Stimulated activated memory B cell treated with anti-CD40 and anti-IgM and Interleukin-4, amounts not matched to agents 10 μg/mL and 1 μg/mL and 100 μg/mL, for 72 hours (primary cell): ENCODE measurements at regions not wholly inside any gene's neighbourhood (a gene's known extent, or its start where the extent isn't known, plus 50 kb on each side); places are given as distances from the start of the nearest gene placed in this dataset.

Experiments
- ATAC-seq: fragments of 150-1000 bp; cut with Tn5 transposase; 2 replicates; pipeline ENCODE4 v1.10.0; 2021
- H3K27ac Mint-ChIP-seq: one replicate; pipeline ENCODE4 v1.8.0; 2022; ENCODE audit warnings: mild to moderate bottlenecking, mixed read lengths
- H3K27me3 Mint-ChIP-seq: one replicate; pipeline ENCODE4 v1.8.0; 2022; ENCODE audit warnings: mixed read lengths
- H3K36me3 Mint-ChIP-seq: one replicate; pipeline ENCODE4 v1.8.0; 2022; ENCODE audit warnings: mixed read lengths
- H3K4me1 Mint-ChIP-seq: one replicate; pipeline ENCODE4 v1.8.0; 2022; ENCODE audit warnings: mixed read lengths
- H3K4me3 Mint-ChIP-seq: one replicate; pipeline ENCODE4 v1.8.0; 2022; ENCODE audit warnings: mild to moderate bottlenecking, moderate library complexity, mixed read lengths
- H3K9me3 Mint-ChIP-seq: one replicate; pipeline ENCODE4 v1.8.0; 2022; ENCODE audit warnings: mixed read lengths

DNA sequence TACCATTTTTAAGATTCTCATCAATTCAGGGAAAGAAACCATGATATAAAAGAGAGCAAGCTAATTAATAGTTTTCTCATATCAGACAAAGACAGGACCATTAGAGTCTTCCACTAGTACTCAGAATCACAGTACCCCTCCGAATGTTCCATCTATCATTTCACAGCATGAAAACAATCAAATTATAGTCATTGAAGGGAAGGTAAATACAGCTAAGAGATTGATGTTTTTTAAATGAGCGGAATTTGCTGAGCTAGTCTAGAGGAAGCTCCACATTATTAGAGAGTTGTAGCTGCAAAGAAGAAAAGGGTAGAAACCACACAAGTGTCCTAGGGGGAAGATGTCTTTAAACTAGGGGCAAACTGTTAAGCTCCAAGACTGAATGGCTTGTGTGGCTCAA, 808.9 kb downstream of the CDH11 start:
- no peak overlapping the region for H3K27ac Mint-ChIP-seq
- H3K9me3 Mint-ChIP-seq = peaks cover 18% of the 10 kb centered on the region
- no peaks in the 10 kb centered on the region for H3K36me3 Mint-ChIP-seq
- H3K4me3 Mint-ChIP-seq = no peak overlapping the region
- H3K4me1 Mint-ChIP-seq = no peaks in the 10 kb centered on the region
- ATAC-seq = no peak
- H3K27me3 Mint-ChIP-seq = no peaks in the 10 kb centered on the region

DNA sequence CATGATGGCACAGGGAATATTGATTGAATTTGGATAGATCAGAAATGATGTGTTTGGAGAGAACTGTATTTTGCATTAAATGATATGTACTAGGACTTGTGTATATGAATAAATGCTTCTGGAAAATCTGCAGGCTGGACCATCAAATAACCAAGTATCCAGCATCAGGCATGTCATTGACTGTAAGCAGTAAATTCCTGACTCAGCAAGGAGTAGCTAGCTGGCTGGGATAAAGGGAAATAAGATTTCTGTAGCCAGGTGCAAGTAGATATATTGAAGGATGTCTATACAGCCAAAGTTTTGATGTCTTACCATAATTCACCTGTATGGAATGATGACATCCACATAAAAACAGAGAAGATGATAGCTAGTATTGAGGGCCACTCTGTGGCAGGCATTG, 809.6 kb downstream of the CDH11 start:
- H3K36me3 Mint-ChIP-seq = no peaks in the 10 kb centered on the region
- H3K4me1 Mint-ChIP-seq = no peaks in the 10 kb centered on the region
- no peak for ATAC-seq
- H3K9me3 Mint-ChIP-seq = peaks cover 24% of the 10 kb centered on the region
- no peak overlapping the region for H3K27ac Mint-ChIP-seq
- no peak overlapping the region for H3K4me3 Mint-ChIP-seq
- H3K27me3 Mint-ChIP-seq = no peaks in the 10 kb centered on the region

DNA sequence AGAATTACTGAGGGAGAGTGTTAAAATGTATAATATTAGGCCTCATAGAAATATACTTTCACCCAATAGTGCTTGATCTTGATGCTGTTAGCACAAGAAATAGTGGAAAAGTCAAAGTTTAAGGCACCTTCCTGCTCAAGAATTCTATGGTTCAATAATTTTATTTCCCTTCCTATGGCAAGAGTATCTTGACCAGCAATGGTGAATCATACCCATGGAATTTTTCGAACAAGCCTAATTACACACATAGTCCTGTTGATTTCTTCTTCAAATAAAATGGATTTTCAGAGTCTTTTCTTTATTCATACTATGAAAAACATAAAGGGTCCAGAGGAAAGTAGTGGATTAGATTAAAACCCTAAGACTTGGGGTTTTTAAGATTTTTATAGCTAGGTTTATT, 810.6 kb downstream of the CDH11 start:
- no peak for ATAC-seq
- Mint-ChIP-seq H3K27ac (no peak overlapping the region), H3K9me3 (peaks cover 30% of the 10 kb centered on the region)

DNA sequence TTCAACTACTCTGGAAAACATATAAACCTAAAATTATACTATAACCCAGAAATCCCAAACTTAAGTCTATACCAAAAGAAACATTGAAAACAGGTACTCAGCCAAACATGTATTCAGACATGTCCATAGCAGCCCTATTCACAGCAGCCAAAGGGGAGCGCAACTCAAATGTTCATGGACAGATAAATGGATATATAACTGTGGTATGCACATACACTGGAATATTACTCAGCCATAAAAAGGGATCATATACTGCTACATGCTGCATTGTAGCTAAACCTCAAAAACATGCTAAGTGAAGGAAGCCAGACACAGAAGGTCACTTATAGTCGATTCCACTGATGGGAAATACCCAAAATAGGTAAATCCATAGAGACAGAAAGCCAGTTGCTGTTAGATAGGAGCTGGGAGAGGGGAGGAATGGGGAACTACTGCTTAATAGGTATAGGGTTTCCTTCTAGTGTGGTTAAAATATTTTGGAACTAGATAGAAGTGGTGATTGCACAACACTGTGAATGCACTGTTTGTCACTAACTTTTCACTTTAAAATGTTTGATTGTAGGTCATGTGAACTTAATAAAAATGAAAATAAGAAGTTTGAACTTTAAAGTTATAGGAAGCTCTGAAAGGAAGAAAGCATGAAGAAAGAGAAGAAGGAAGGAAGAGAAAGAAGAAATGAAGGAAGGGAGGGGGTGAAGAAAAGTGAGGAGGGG, 812.3 kb downstream of the CDH11 start:
- H3K36me3 Mint-ChIP-seq = no peaks in the 10 kb centered on the region
- no peaks in the 10 kb centered on the region for H3K4me1 Mint-ChIP-seq
- ATAC-seq = no peak
- no peak overlapping the region for H3K27ac Mint-ChIP-seq
- peaks cover 30% of the 10 kb centered on the region for H3K9me3 Mint-ChIP-seq
- H3K27me3 Mint-ChIP-seq = no peaks in the 10 kb centered on the region
- no peak overlapping the region for H3K4me3 Mint-ChIP-seq

More for the DNA sequence above, 810.6 kb downstream of the CDH11 start:
- Mint-ChIP-seq H3K36me3 (no peaks in the 10 kb centered on the region), H3K4me1 (no peaks in the 10 kb centered on the region), H3K27me3 (no peaks in the 10 kb centered on the region), H3K4me3 (no peak overlapping the region)

DNA sequence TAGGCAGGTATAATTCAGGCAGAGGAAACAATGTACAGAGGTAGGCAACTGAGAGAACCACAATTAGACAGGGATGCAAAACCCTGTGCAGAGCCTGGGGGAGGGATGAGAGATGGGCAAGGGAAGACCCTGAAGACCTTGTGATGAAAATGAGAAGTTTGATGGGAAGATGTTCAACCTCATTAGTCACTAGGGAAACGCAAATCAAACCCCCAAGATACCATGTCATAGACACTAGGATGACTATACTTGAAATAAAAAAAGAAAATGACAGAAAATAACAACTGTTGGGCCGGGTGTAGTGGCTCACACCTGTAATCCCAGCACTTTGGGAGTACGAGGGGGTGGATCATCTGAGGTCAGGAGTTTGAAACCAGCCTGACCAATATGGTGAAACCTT, 813.1 kb downstream of the CDH11 start:
- Mint-ChIP-seq H3K4me1 (no peaks in the 10 kb centered on the region), H3K27me3 (no peaks in the 10 kb centered on the region), H3K9me3 (peaks cover 28% of the 10 kb centered on the region), H3K36me3 (no peaks in the 10 kb centered on the region), H3K4me3 (no peak overlapping the region), H3K27ac (no peak overlapping the region)
- ATAC-seq = no peak

DNA sequence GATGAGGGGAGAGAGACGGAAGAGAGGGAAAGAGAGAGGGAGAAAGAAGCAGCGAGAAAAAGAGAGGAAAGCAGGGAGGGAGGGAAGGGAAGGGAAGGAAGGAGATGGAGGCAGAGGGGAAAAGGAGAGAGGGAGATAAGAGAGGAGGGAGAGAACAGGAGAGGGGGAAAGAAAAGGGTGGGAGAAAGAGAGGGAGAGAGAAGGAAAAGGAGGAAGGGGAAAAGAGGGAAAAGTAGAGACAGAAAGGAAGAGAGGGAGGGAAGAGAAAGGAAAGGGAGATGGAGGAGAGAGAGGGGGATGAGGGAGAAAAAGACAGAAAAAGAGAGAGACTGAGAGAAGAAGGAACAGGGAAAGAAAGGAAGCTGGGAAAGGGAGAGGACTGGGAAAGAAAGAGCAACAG, 814.4 kb downstream of the CDH11 start:
- Mint-ChIP-seq H3K4me3 (no peak overlapping the region), H3K4me1 (no peaks in the 10 kb centered on the region), H3K27me3 (no peaks in the 10 kb centered on the region), H3K36me3 (no peaks in the 10 kb centered on the region), H3K9me3 (peaks cover 23% of the 10 kb centered on the region), H3K27ac (no peak overlapping the region)
- no peak for ATAC-seq

DNA sequence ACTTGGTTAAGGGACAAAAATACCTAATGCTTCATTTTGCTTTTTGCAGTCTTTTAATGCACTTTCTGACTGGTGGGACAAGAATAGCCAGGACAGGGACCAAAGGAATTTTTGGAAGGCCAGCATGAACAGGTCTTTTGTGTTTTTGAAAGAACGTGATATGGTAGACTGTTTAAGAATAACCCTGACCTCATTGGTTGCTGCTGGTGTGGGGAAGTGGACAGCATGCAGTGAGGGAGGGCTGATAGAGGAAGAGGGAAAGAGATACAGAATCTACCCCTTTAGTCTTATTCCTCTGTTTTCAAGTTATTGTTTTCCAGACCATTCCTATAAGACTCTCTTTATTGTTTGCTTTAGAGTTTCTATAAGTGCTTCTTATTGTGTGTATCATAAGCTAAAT, 816.2 kb downstream of the CDH11 start:
- no peaks in the 10 kb centered on the region for H3K4me1 Mint-ChIP-seq

DNA sequence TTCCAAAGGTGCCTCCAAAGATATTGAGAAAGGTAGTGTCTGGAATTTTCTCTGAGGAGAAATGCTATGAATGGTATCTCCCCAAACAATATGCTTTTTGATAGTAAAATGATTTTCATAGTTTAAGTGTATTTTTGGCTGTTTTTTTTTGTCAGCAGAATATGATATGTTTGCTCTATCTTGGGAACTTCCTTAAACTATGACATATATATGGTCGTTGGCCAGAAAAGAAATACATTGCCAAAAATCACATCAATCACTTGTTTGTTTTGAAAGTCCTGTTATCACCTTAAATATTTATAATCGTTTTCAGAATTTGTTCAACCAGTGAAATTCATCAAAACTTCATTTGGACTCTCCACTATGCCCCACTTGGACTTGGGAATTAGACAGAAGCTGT, 816.9 kb downstream of the CDH11 start:
- Mint-ChIP-seq H3K36me3 (no peaks in the 10 kb centered on the region), H3K27me3 (no peaks in the 10 kb centered on the region), H3K27ac (no peak overlapping the region), H3K4me3 (no peak overlapping the region), H3K4me1 (no peaks in the 10 kb centered on the region), H3K9me3 (peaks cover 21% of the 10 kb centered on the region)
- no peak for ATAC-seq

More for the DNA sequence above, 816.2 kb downstream of the CDH11 start:
- Mint-ChIP-seq H3K36me3 (no peaks in the 10 kb centered on the region), H3K4me3 (no peak overlapping the region), H3K27me3 (no peaks in the 10 kb centered on the region), H3K27ac (no peak overlapping the region), H3K9me3 (peaks cover 23% of the 10 kb centered on the region)
- no peak for ATAC-seq

DNA sequence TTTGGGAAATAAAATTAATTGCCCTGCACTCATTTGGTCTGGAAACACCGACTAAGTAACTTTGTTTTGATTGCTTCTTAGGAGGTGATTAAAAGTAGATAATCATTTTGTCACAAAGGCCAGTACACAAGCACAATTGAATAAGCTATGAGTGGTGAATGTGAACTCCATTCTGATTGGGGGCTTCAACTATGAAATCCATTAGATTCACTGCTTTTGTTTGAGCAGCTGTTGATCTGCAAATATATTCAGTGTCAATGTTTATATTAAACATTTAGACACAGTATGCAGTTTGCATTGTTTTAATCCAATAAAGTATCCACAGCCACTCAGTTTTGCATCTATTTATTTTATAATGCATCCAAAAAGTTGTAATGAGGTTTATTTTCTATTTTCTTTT, 817.5 kb downstream of the CDH11 start:
- H3K27me3 Mint-ChIP-seq = no peaks in the 10 kb centered on the region
- ATAC-seq = no peak
- H3K9me3 Mint-ChIP-seq = peaks cover 16% of the 10 kb centered on the region
- H3K4me3 Mint-ChIP-seq = no peak overlapping the region
- no peak overlapping the region for H3K27ac Mint-ChIP-seq
- H3K4me1 Mint-ChIP-seq = no peaks in the 10 kb centered on the region
- H3K36me3 Mint-ChIP-seq = no peaks in the 10 kb centered on the region

DNA sequence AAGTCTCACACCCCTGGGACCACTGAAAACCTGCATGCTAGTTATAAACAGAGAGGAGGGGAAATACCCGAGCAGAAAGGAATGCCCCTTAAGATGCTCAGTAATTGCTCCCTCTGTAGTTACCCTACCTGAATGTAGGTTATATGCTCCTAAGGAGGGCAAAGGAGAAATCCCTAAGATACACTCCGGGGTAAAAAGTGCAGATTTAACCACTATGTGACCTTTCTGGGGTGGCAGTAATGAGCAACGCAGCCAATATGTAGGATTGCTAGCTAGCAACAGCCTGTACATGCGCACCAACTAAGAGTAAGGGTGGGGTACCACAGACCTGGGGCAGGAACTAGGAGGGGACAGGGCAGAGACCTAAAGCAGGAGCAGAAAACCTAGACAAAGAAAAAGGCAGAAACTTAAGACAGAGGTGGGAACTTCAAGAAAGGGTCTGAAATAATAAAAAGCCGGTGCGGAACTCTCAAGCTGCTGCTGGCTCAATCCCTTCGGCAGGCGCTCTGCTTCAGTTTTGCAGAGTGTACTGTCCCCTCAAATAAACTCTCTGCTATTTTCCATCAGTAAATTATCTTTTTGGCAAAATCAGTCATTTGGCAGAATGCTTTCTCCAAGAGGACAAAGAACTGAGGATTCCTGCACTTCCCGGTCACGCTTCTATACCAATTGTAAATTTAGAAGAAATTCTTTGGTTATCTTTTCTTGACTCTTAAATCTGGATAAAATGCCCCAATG, 823.8 kb downstream of the CDH11 start:
- no peak overlapping the region for H3K27ac Mint-ChIP-seq
- no peaks in the 10 kb centered on the region for H3K36me3 Mint-ChIP-seq
- no peaks in the 10 kb centered on the region for H3K4me1 Mint-ChIP-seq
- ATAC-seq = no peak
- H3K4me3 Mint-ChIP-seq = no peak overlapping the region
- no peaks in the 10 kb centered on the region for H3K27me3 Mint-ChIP-seq
- peaks cover 6% of the 10 kb centered on the region for H3K9me3 Mint-ChIP-seq

DNA sequence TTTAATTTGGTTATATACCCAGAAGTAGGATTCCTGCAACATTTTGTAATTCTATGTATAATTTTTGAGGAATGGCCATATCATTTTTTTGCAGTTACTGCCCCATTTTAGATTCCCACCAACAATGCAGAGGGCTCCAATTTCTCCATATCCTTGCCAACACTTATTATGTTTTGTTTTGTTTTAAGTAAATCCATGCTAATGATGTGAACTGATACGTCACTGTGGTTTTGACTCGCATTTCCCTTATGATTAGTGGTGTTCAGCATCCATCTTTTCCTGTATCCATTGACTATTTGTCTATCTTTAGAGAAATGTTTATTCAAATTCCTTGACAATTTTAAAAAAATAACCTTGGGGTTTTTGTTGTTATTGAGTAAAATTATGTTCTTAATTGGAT, 826.4 kb downstream of the CDH11 start:
- Mint-ChIP-seq H3K27me3 (no peaks in the 10 kb centered on the region), H3K4me1 (no peaks in the 10 kb centered on the region), H3K27ac (no peak overlapping the region), H3K4me3 (no peak overlapping the region), H3K36me3 (no peaks in the 10 kb centered on the region), H3K9me3 (peaks cover 8% of the 10 kb centered on the region)
- no peak for ATAC-seq

DNA sequence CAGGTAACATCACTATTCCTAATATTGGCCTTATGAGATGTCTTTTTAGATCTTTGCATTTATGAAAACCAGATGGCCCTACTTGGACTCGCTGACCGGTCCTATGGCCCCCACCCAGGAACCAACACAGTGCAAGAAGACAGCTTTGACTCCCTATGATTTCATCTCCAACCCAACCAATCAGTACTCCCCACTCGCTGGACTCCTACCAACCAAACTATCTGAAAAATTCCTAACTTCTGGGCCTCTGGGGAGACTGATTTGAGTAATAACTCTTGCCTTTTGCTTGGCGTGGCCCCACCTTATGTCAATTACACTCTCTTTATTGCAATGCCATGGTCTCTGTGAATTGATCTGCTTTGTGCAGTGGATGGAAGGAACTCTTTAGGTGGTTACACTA, 828.9 kb downstream of the CDH11 start:
- no peak overlapping the region for H3K4me3 Mint-ChIP-seq
- H3K27me3 Mint-ChIP-seq = no peaks in the 10 kb centered on the region
- peaks cover 11% of the 10 kb centered on the region for H3K9me3 Mint-ChIP-seq
- no peak overlapping the region for H3K27ac Mint-ChIP-seq
- no peaks in the 10 kb centered on the region for H3K36me3 Mint-ChIP-seq
- no peak for ATAC-seq
- no peaks in the 10 kb centered on the region for H3K4me1 Mint-ChIP-seq

DNA sequence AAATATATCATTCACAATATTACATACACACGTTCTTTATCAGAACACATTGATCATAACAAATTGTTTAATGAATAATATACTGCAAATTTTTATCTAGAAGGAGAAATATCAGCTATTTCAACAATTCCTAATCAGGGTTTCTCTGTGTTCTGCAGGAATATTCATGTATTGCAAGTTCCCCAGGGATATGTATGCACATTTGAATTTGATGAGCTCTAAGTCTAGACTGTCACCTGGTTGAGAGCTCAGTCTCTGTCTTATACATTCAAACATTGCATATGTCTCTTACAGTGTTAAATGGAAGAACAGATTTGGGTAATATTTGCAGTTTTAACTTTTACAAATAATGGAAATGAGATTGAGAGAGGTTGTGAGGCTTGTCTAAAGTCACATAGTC, 829.7 kb downstream of the CDH11 start:
- no peak overlapping the region for H3K4me3 Mint-ChIP-seq
- H3K27me3 Mint-ChIP-seq = no peaks in the 10 kb centered on the region
- no peaks in the 10 kb centered on the region for H3K4me1 Mint-ChIP-seq
- ATAC-seq = no peak
- H3K9me3 Mint-ChIP-seq = peaks cover 6% of the 10 kb centered on the region
- H3K36me3 Mint-ChIP-seq = no peaks in the 10 kb centered on the region
- no peak overlapping the region for H3K27ac Mint-ChIP-seq

DNA sequence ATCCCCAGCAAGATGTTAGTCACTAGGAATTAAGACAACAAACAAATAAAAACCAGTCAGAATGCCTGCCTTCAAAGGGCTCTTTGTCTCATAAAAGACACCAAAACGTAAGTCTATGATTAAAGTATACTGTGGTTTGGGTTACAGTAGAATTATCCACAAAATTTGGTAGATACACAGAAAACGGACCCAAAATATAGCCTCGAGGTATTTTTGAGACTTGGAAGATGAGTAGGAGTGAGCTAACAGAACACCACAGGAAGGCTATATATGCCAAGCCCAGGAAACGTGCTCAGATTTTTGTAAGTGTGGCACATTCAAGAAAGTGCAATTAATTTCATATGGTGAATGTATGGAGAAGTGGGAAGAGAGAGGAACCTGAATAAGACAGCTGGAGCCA, 831.4 kb downstream of the CDH11 start:
- Mint-ChIP-seq H3K36me3 (no peaks in the 10 kb centered on the region), H3K27ac (no peak overlapping the region), H3K27me3 (no peaks in the 10 kb centered on the region), H3K9me3 (peaks cover 5% of the 10 kb centered on the region), H3K4me3 (no peak overlapping the region), H3K4me1 (no peaks in the 10 kb centered on the region)
- no peak for ATAC-seq

DNA sequence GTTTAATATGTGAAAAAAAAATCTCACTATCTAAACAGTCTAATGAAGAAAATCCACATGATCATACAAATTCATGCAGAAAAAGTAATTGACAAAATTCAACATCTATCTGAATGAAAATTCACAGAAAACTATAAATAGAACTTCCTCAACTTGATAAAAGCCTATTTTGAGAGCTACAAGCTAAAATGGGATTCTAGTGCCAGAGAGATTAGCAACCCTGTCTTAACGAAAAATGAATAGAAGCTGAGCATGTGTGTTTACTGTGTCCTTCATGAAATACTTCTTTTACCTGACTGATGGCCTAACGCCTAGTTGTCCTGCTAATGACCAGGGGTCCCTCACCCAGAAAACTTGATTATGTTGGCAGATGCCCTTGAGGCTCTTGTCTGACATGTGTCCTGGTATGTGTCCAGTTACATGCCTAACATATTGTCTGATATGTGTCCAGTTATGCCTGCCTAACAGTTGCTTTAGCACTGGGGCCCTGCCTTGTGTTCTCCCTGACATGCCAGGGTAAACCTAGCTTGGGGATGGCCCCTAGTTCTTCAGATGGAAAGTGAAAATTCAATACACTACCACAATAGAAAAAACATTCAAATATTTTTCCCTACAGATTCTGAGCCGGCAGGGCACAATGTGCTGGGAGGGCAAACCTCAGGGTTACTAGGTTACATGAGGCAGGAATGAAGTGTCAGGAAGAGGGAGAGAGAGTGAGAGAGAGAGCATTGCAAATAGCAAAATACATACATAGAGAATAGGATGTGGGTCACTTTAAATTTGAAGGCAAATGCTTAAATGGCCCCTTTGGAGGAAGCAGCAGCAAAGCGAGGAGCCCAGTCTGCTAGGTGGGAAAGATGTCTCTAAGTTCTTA, 834.0 kb downstream of the CDH11 start:
- no peaks in the 10 kb centered on the region for H3K36me3 Mint-ChIP-seq
- H3K4me1 Mint-ChIP-seq = no peaks in the 10 kb centered on the region
- no peak overlapping the region for H3K4me3 Mint-ChIP-seq
- no peak for ATAC-seq
- H3K9me3 Mint-ChIP-seq = peaks cover 7% of the 10 kb centered on the region
- no peak overlapping the region for H3K27ac Mint-ChIP-seq
- H3K27me3 Mint-ChIP-seq = no peaks in the 10 kb centered on the region
